Right cardiac atrium (tissue), 5 donors: ENCODE measurements at regions not wholly inside any gene's neighbourhood (a gene's known extent, or its start where the extent isn't known, plus 50 kb on each side); places are given as distances from the start of the nearest gene placed in this dataset.
"Not testable (repeated sequence)": the region's sequence is repeated elsewhere in the genome, so short reads cannot be mapped to it uniquely, and the experiment has no call there.

ENCODE experiments used
- ATAC-seq, 2 donors: fragments of 200-7000 bp; cut with Tn5 transposase; one replicate each; pipeline versions ENCODE4 v1.8.0 to v1.9.1; 2020; ENCODE audit warnings: moderate library complexity in 2 of 2, mild to moderate bottlenecking in 1 of 2
- DNase-seq, 3 donors: peaks; one replicate each; pipeline ENCODE4 v3.0.0-alpha.2; 2020
- H3K27ac ChIP-seq: one replicate; pipeline ENCODE4 v1.5.1; 2013; ENCODE audit warnings: mild to moderate bottlenecking, low read length, control low read depth, moderate library complexity
- H3K27me3 ChIP-seq: one replicate; pipeline ENCODE4 v1.6.1; 2013; ENCODE audit not compliant: control insufficient read depth, insufficient read depth
- H3K4me1 ChIP-seq: one replicate; pipeline ENCODE4 v1.6.1; 2013; ENCODE audit warnings: low read length; ENCODE audit not compliant: control insufficient read depth, insufficient read depth
- H3K4me3 ChIP-seq: one replicate; pipeline ENCODE4 v1.5.1; 2013; ENCODE audit warnings: low read length, control low read depth
- H3K9me3 ChIP-seq: one replicate; pipeline ENCODE4 v1.6.1; 2013; ENCODE audit warnings: low read length; ENCODE audit not compliant: control insufficient read depth
- WGBS: extraction: QIAGEN DNeasy Blood & Tissue Kit; methylation state at CpG from one replicate; pipeline ENCODE4 v1.1.7; 2013; 5-methylcytosine and 5-hydroxymethylcytosine counted together
- intact Hi-C, 4 donors: fragments of 100-400 bp; cut with DNase I; formaldehyde crosslinking; loops; one replicate each; pipeline versions ENCODE4 v1.11.0 to v1.14.0; 2022 to 2023
- donor health status: healthy with polysubstance abuse.
- donor health status: DM: no; HTN: yes; CAD: no.
- donor health status: DM: no; HTN: no; CAD: no.
- donor health status: DM: no; HTN: yes; CAD: no; lungs with severe emphysema.
- donor health status: DM: yes; HTN: yes; CAD: no.

- H3K4me1 ChIP-seq, DNase-seq: not testable (repeated sequence)
- WGBS = 91% methylated on average over 19 of the region's 19 CpGs
These were observed 133.9 kb downstream of the AREG start for GRCh38 chr4:74578865-74579264.

GRCh38 chr4:74583089-74583700 lies 138.3 kb downstream of the AREG start:
- no peaks in the 10 kb centered on the region for H3K4me1 ChIP-seq
- WGBS = 27% methylated on average over 1 of the region's 1 CpG
- no peak for DNase-seq
- H3K4me3 ChIP-seq = no peak overlapping the region
- no peaks in the 10 kb centered on the region for H3K9me3 ChIP-seq
- no peak overlapping the region for H3K27ac ChIP-seq
- H3K27me3 ChIP-seq = no peaks in the 10 kb centered on the region
- ATAC-seq = no peak
- intact Hi-C loops = no loop called here

More at GRCh38 chr4:74578865-74579264, 133.9 kb downstream of the AREG start:
- H3K4me3 ChIP-seq, H3K9me3 ChIP-seq, ATAC-seq, H3K27me3 ChIP-seq, H3K27ac ChIP-seq, intact Hi-C loops: not testable (repeated sequence)

- no peak for DNase-seq
These were observed 138.8 kb downstream of the AREG start for GRCh38 chr4:74583757-74584156.

GRCh38 chr4:74588350-74588749 lies 143.4 kb downstream of the AREG start:
- H3K4me3 ChIP-seq = no peak overlapping the region
- H3K27me3 ChIP-seq = no peaks in the 10 kb centered on the region
- 93% methylated on average over 5 of the region's 5 CpGs for WGBS
- ATAC-seq = no peak
- no peaks in the 10 kb centered on the region for H3K4me1 ChIP-seq
- DNase-seq = no peak
- no peaks in the 10 kb centered on the region for H3K9me3 ChIP-seq
- H3K27ac ChIP-seq = no peak overlapping the region
- intact Hi-C loops = no loop called here

More at GRCh38 chr4:74583757-74584156, 138.8 kb downstream of the AREG start:
- intact Hi-C loops = no loop called here
- ATAC-seq = no peak
- H3K9me3 ChIP-seq = no peaks in the 10 kb centered on the region
- H3K4me1 ChIP-seq = no peaks in the 10 kb centered on the region
- H3K27me3 ChIP-seq = no peaks in the 10 kb centered on the region
- H3K4me3 ChIP-seq = no peak overlapping the region
- no peak overlapping the region for H3K27ac ChIP-seq

- Histone ChIP-seq H3K4me1 (no peaks in the 10 kb centered on the region), H3K27me3 (no peaks in the 10 kb centered on the region), H3K9me3 (no peaks in the 10 kb centered on the region), H3K4me3 (no peak overlapping the region), H3K27ac (no peak overlapping the region)
- DNase-seq (no peak), ATAC-seq (no peak)
- intact Hi-C loops = no loop called here
These were observed 145.5 kb downstream of the AREG start for GRCh38 chr4:74590476-74590875.

- no peaks in the 10 kb centered on the region for H3K4me1 ChIP-seq
- H3K4me3 ChIP-seq = no peak overlapping the region
- ATAC-seq = no peak
- WGBS = 83% methylated on average over 4 of the region's 4 CpGs
- no peaks in the 10 kb centered on the region for H3K27me3 ChIP-seq
- intact Hi-C loops = no loop called here
- H3K27ac ChIP-seq = no peak overlapping the region
- H3K9me3 ChIP-seq = peaks cover 2% of the 10 kb centered on the region
- no peak for DNase-seq
These were observed 153.8 kb downstream of the AREG start for GRCh38 chr4:74598611-74599325.

- ATAC-seq (no peak), DNase-seq (no peak)
- no peaks in the 10 kb centered on the region for H3K9me3 ChIP-seq
- no peak overlapping the region for H3K4me3 ChIP-seq
- no peaks in the 10 kb centered on the region for H3K27me3 ChIP-seq
- no peak overlapping the region for H3K27ac ChIP-seq
- H3K4me1 ChIP-seq = no peaks in the 10 kb centered on the region
- intact Hi-C loops = no loop called here
- 88% methylated on average over 3 of the region's 3 CpGs for whole genome bisulfite sequencing
These were observed 158.2 kb downstream of the AREG start for GRCh38 chr4:74603186-74603585.

- ATAC-seq = no peak
- no peaks in the 10 kb centered on the region for H3K4me1 ChIP-seq
- H3K27me3 ChIP-seq = no peaks in the 10 kb centered on the region
- no peak overlapping the region for H3K27ac ChIP-seq
- intact Hi-C loops = no loop called here
- DNase-seq = no peak
- WGBS = 68% methylated on average over 2 of the region's 2 CpGs
- H3K9me3 ChIP-seq = no peaks in the 10 kb centered on the region
- H3K4me3 ChIP-seq = no peak overlapping the region
These were observed 163.4 kb downstream of the AREG start for GRCh38 chr4:74608151-74608949.

- Histone ChIP-seq H3K4me1 (no peaks in the 10 kb centered on the region), H3K27ac (no peak overlapping the region), H3K9me3 (no peaks in the 10 kb centered on the region), H3K4me3 (no peak overlapping the region), H3K27me3 (no peaks in the 10 kb centered on the region)
- ATAC-seq (peak; percentile 88 to 92), DNase-seq (no peak)
- intact Hi-C loops = loop anchor here in 1 of 4 donors (10.0 kb wide), 1 partner anchor 236 kb away; no protein-coding TSS in a partner anchor
- 61% methylated on average over 2 of the region's 2 CpGs for whole genome bisulfite sequencing
These were observed 165.6 kb downstream of the AREG start for GRCh38 chr4:74610491-74610890.

GRCh38 chr4:74612837-74613236 lies 167.9 kb downstream of the AREG start:
- no peak for ATAC-seq
- intact Hi-C loops = loop anchor here in 1 of 4 donors (10.0 kb wide), 1 partner anchor 238 kb away; no protein-coding TSS in a partner anchor

GRCh38 chr4:74613266-74613665 lies 168.3 kb downstream of the AREG start:
- 71% methylated on average over 2 of the region's 2 CpGs for WGBS
- DNase-seq = no peak
- no peak for ATAC-seq
- Histone ChIP-seq H3K4me1 (no peaks in the 10 kb centered on the region), H3K4me3 (no peak overlapping the region), H3K27me3 (no peaks in the 10 kb centered on the region), H3K27ac (no peak overlapping the region), H3K9me3 (no peaks in the 10 kb centered on the region)
- intact Hi-C loops = loop anchor here in 1 of 4 donors (10.0 kb wide), 1 partner anchor 238 kb away; no protein-coding TSS in a partner anchor

More at GRCh38 chr4:74612837-74613236, 167.9 kb downstream of the AREG start:
- Histone ChIP-seq H3K9me3 (no peaks in the 10 kb centered on the region), H3K4me1 (no peaks in the 10 kb centered on the region), H3K27me3 (no peaks in the 10 kb centered on the region), H3K27ac (no peak overlapping the region), H3K4me3 (no peak overlapping the region)
- DNase-seq = no peak
- 95% methylated on average over 2 of the region's 2 CpGs for WGBS
